Activated gamma-delta T cell treated with Interleukin-2 at 50 U/mL for 16 hours (primary cell): ENCODE measurements at regions not wholly inside any gene's neighbourhood (a gene's known extent, or its start where the extent isn't known, plus 50 kb on each side); places are given as distances from the start of the nearest gene placed in this dataset.

ENCODE experiments used
- DNase-seq: peaks from one replicate; pipeline ENCODE4 v3.0.0-alpha.2; 2020

DNA sequence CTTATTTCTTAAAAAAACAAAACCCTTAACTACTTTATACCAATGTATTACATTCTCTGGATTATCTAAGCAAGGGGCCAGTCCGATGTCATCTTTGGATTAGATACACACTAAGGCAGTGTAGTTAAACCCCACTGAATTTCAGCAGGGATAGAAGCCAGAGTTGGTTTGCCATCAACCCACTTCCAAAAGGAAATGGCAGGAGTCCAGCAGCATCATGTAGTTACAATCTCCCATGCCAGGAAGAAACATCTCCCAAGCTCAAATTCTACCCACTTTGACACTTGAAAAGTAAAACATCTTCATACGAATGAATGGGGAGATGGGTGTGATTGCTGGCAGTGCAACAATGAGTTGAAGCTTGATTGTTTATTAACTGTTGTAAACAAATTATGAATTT, 203.5 kb upstream of the PLXNC1 start:
- DNase-seq = no peak

DNA sequence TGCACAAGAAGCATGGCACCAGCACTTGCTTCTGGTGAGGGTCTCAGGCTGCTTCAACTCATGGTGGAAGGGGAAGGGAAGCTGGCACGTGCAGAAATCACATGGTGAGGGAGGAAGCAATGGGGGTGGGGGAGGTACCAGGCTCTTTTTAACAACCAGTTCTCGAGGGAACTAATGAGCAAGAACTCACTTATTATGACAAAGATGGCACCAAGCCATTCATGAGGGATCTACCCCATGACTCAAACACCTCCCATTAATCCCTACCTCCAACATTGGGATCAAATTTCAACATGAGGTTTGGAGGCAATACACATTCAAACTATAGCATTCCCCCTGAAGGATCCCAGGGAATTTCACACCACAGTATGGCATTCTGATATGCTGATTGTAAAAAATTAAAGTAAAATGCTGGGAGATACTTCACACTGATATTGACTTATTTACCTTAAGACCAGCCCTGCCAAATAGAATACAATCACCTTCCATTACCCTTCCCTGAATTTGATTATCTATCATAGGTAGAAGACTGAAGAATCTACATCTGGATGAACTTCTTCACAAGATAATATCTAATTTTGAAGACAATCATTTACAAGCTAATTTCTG, 201.7 kb upstream of the PLXNC1 start:
- DNase-seq = no peak

DNA sequence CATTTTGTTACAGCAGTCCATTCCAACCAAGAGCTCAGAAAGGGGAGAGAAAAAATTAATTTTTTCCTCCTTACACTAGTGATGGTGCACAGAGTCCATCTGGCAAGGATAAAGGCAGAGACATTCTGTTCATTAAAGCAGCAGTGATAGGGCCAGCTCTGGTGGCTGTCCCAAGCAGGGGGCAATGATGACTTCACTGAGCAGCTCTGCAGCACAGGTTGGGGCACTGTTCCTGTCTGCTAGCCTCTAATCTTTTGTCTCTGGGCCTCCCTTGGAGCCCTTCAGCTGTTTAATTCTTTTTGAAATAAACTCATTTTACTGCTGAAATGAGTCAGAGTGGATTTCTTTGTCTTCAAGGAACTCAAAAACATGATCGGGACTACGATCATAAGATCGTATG, 200.9 kb upstream of the PLXNC1 start:
- no peak for DNase-seq

DNA sequence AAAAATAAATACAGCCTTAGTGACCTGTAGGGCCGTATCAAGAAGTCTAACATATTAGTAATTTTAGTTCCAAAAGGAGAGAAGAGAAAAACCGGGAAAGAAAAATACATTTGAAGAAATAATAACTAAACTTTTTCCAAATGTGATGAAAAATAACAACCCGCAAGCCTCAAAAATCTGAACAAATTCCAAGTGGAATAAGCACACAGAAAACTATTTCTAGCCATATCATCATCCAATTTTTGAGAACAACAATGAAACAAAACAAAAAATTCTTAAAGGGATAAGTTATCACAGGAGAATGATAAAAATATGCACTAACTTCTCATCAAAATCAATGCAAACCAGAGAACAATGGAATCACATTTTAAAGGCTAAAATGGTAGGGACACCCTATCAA, 198.1 kb upstream of the PLXNC1 start:
- no peak for DNase-seq

DNA sequence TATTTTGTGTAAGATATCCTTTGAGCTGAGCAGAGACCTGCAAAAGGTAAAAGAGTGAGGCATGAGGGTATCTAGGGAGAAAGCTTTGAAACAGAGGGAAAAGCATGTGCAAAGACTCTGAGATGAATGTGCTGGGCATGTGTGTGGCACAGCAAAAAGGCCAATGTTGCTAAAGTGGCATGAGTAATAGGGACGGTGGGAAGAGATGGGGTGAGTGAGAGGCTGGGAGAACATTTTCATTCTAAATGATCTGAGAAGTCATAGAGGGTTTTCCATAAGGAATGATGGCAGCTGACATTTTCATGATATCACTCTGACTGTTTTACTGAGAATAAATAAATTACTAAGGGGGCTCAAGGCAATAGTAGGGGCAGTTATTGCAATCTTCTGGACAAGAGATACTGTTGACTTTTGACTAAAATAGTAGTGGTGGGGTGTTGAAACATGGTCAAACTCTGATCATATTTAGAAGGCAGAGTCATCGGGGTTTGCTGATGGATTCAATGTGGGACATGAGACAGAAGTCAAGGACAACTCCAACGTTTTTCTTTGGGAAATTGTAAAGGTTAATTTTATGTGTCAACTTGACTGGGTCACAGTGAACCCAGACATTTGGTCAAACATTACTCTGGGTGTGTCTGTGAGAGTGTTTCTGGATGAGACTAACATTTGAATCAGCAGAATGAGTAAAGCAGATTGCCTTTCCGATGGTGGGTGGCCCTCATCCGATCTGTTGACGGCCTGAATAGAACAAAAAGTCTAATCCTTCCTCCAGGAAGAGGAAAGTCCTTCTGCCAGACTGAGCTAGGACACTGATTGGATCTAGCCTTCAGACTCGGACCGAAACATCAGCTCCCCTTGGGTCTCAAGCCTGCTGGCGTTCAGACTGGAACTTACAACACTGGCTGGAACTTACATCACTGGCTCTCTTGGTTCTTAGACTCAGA, 193.9 kb upstream of the PLXNC1 start:
- no peak for DNase-seq

DNA sequence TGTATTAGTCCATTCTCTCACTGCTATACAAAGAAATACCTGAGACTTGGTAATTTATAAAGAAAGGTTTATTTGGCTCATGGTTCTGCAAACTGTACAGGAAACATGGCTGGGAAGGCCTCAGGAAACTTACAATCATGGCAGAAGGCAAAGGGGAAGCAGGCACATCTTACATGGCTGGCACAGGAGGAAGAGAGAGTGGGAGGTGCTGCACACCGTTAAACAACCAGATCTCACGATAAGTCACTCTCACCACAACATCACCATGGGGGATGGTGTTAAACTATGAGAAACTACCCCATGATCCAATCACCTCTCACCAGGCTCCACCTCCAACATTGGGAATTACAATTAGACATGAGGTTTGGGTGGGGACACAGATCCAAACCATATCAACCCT, 191.8 kb upstream of the PLXNC1 start:
- no peak for DNase-seq

DNA sequence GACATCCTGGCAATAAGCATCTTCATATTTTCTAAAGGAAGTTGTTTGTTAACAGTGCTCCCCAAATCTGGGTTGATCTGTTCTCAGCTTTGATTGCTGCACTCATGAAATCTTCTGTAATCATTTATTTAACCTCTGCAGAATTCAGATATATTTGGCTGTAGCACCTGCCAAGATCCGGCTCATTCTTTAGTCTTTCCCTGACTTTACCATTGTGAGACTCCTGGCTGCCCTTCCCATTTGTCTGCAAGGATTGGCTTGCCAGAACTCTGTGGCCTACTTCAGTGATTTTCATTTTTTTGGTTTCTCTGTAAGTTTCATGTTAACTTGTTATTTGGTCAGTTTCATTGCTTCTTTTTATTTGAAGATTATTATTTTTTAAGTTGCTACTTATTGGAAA, 191.2 kb upstream of the PLXNC1 start:
- DNase-seq = no peak

DNA sequence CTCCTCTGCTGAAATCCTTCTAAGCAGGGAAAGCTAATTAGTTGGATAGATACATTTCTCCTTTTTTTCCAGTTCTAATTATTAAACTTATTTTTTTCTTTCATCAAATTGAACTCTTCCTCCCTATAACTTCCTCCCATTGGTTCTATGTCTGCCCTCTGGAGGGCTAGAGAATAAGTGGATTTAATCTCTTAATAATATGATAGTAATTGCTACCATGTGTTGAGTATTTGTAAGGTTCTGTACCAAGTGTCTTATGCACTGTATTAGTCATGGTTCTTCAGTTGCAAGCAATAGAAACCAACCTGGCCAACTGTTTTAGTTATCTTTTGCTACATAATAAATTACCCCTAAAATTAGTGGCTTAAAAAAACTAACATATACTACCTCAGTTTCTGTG, 190.5 kb upstream of the PLXNC1 start:
- no peak for DNase-seq

DNA sequence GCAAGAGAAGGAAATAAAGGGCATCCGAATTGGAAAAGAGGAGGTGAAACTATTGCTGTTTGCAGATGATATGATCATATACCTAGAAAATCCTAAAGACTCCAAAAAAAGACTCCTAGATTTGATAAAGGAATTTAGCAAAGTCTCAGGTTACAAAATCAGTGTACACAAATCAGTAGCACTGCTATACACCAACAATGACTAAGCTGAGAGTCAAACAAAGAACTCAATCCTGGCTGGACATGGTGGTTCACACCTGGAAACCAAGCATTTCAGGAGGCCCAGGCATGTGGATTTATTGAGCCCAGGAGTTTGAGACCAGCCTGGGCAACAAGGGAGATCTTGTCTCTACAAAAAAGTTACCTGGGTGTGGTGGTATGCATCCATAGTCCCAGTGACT, 188.7 kb upstream of the PLXNC1 start:
- no peak for DNase-seq

DNA sequence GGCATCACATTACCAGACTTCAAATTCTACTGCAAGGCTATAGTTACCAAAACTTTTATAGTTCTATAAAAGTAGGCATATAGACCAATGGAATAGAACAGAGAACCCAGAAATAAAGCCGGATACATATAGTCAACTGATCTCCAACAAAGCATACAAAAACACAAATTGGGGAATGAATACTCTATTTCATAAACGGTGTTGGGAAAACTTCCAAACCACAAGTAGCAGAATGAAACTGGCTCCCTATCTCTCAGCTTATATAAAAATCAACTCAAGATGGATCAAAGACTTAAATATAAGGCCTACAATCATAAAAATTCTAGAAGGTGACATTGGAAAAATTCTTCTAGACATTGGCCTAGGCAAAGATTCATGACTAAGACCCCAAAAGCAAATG, 187.9 kb upstream of the PLXNC1 start:
- DNase-seq = no peak

DNA sequence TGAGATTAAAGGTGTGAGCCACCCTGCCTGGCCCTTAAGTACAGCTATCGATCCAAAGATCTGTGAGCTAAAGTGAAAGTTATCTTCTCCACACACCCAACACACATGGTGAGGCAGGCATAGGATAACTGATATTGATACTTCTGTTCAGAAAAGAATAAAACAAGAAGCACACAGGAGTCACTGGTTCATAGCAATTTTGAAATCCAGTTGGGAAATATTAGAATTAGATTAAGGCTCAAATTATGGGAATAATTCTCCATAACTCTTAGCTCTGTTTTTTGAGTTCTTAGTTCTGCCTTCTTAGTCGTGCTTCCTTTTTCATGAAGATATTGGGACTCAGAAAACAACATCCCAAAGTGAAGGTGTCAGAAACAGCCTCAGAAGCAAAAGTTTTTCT, 186.0 kb upstream of the PLXNC1 start:
- DNase-seq = no peak

DNA sequence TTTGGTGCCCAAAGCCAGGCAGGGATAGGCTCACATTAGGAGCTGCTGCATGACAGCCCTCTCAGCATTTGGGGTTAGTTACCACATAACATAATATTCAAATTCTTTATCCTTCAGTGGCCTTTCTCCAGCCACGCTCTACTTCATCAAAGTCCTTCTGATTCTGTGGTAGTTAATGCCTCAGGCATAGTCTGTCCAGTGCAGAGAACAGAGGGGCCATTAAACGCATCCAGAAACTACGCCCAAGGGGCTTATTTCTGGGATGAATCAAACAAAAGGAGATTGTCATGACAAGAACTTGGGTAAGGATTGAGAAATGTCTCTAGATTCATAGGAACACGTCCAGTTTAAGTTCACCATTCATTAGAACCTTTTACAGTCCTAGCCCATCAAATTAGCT, 183.4 kb upstream of the PLXNC1 start:
- DNase-seq = no peak

DNA sequence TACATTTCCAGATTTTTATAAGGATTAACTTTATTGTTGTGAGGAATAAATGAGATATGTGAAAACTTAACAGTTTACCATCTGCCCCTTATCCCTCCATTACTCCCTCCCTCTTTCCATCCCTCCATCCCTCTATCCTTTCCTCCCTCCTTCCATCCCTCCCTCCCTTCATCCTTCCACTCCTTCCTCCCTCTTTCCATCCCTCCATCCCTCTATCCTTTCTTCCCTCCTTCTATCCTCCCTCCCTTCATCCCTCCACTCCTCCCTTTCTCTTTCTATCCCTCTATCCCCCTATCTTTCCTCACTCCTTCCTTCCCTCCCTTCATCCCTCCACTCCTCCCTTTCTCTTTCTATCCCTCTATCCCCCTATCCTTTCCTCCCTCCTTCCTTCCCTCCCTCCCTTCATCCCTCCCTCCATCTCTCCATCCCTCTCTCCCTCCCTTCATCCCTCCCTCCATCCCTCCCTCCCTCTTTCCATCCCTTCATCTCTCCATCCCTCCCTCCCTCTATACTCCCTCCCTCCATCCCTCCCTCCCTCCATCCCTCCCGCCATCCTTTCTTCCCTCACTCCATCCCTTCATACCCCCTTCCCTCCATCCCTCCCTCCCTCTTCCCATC, 181.8 kb upstream of the PLXNC1 start:
- no peak for DNase-seq

DNA sequence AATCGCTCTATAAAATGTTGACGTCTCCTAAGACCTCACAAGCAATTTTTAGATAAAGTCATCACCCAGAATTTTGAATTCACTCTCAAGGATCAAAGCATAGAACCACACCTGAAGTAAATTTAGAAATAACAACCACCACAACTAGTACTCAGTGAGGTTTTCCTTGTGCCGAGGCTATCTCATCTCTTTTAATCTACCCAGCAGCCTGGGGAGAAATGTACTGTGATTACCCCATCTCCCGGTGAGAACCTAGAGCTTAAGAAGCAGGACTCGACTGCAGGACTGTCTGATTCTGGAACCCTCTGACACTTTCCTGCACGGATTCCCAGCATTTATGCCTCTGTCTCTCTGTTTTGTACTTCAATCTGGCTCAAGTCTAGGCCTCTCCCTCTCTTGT, 180.9 kb upstream of the PLXNC1 start:
- no peak for DNase-seq

DNA sequence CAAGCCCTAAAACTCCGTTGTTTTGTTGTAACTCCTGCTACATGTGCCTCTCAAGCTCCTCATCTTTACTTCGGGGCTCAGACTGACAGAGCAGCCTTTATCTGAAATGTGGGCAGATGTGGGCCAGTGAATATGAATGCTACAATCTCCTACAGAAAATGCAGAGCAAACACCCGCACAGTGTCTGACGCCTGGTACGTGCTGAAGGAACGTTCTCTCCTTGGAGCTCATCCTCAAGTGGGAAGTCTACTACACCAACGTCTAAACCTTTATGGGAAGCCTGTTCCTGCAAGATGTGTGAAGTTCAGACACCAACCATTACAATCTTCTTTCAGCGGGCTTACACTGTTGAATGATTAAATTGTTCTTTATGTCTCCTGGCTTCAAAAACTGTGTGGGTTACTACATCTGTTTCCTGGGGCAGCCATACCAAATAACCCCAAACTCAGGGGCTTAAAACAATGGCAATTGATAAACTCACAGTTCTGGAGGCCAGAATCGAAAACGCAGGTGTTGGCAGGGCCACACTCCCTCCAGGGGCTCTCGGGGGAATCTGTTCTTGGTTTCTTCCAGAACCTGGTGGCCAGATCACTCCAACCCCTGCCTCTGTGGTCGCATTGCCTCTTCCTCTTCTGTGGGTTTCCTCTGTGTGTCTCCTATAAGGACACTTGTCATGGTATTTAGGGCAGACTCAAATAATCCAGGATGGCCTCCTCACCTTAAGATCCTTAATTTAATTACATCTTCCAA, 179.7 kb upstream of the PLXNC1 start:
- DNase-seq = no peak

DNA sequence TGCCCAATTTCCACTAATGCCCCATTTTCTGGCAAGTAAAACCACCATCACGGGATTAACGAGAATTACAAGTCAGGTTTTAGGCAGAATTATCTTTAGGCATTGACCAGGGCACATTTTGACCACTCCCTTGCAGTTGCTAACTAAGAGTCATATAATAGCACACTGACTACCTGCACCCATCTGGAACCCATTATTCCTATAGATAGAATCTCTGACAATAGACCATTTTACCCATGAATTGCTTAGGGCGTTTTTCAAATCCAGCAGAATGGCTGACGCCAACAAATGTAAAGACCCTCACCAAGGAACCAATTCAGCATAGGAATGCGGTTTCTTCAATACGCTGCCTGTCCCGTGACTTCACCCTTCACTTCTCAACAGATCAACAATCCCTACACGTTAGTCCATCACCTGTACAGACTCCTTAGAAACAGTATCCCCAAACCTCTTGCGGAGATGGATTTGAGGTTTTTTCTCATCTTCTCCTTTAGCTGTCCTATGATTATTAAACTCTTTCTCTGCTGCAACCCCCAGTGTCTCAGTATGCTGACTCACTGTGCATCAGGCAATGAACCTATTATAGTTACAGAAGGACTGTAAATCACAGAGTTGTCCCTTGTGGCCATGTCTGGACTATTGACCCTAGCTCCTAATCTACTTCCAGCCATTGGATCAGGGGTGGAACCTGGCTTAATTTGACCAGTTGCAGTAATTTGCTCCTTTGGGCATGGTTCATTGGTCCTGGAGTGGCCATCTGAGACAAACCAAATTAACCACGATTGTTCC, 177.3 kb upstream of the PLXNC1 start:
- DNase-seq = no peak

DNA sequence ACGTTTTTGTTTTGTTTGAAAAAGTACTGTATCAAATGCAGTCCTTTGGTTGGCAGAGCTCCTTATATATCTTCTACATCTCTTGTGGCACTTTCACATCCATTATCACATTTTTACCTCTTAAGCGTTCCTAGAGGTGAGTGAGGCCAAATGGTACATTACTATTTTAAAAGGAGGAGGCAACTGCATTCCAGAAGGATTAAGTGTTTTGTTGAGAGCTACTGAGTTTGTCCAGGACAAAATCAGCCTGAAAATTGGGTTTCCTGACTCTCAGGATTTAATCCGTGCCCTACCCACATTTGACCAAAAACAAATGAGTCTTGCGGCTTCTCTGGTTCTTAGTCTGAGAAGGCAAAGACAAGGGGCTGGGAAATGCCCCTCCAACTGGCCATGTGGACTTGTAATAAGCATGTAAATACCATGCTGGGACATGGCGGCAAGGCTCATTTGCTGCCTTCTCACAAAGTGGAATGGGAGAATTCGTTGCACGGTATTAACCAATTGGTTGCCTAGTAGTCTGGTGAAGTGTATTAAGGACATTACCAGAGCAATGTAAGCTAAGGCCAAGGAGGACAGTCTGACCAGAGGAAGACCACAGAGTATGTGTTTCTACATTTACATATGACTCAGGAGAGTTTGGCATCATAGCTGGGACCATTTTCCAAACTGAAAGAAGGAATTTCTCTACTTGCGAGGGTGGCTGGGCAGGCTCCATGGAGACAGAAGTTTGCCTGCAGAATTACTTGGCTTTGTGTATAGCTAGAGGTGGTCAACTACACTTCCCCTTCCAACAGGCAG, 175.8 kb upstream of the PLXNC1 start:
- DNase-seq = no peak

DNA sequence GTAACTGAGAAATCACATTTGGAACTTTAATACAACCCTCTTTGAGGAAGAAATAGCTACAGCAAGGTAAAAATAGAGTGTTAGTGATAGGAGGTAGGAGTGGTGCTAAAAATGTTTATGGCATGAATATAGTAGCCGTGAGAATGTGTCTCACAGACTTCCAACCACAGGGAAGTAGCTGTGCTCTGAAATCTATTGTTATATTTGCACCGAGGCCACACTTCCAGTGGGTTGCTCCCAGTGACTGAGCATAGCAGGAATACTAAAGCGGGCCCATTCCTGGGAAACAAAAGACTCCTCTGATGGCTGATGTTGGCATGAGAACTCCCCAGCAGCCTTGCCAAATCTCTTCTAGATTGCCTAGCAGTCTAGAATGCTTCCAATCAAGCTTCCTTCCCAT, 174.1 kb upstream of the PLXNC1 start:
- no peak for DNase-seq

DNA sequence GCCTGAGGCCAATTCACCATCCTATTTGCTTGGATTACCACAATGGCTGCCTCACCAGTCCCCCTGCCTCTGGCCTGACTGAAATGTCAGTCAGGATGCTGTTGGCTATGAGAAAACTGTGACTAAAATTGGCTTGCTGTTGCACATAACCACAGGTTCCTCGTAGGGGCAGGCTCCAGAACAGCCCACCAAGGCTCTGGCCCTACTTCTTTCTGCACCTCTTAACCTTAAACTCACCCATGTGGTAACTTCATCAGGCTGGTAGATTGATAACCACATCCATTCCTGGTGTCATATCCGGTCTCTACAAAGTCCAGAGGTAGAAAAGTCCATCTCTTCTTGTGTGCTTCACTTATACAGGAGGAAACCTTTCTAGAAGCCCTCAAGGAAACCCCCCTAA, 172.4 kb upstream of the PLXNC1 start:
- DNase-seq = no peak

DNA sequence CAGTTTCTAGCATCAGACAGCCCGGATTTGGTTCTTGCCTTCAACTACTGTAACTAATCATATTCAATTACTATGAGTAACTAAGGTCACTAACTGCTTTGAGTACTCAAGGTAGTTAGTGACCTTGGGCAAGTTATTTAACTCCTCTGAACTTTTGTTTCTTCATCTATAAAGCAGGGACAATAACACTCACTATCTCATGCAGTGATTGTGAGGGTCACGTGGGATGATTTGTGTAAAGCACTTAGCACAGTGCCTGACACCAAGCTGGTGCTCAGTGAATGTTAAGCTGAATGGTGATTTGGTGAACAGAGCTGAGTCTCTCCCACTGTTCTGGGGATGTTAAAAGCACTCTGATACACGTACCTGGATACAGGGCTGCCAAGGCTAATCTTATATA, 171.3 kb upstream of the PLXNC1 start:
- no peak for DNase-seq

DNA sequence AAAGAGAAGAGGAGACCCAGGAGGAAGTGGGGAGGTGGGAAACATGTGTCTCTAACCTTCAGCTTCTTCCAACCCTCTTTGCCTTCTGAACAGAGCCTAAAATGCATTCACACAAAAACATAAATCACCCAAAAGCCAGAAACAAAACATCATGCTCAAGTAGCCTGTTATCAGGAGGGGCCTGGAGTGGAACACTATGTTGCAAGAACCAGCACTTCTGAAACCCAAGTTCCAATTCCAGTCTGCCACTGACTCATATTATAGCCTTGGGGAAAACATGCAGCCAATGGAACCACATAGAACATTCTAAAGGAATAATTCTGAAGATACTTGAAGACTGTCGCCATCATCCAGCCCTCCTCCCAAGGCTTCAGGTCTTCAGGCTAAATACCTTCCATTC, 169.8 kb upstream of the PLXNC1 start:
- DNase-seq = no peak

DNA sequence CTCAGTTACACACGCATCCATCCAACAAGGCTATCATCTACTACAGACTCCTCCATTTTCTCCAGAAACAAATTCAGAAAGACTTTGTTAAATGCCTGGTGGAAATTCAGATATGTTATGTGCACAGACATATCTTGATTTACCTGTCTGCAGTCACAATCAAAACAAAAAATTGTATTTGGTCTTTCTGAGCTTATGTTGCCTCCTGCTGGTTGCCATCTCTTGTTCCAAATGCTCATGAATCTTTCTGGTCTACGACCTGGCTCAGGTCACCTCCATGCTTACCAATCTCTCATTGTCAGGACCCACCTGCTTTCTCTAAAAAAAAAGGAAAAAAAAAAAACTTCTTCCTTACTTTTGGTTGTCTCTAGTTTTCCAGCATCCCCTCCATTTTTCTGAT, 169.2 kb upstream of the PLXNC1 start:
- DNase-seq = no peak
